K562 (cell line): ENCODE measurements at regions not wholly inside any gene's neighbourhood (a gene's known extent, or its start where the extent isn't known, plus 50 kb on each side); places are given as distances from the start of the nearest gene placed in this dataset.

Experiments
- ATAC-seq: fragments of 200-7000 bp; cut with Tn5 transposase; 3 replicates; pipeline ENCODE4 v1.9.1; 2020; ENCODE audit warnings: moderate library complexity
- BruUV-seq: library from RNA; stranded (reverse); fragments of 400-500 nt; replicated peaks from 2 replicates; lab custom pipeline; 2021; lab: Mats Ljungman, UMichigan
- CTCF ChIA-PET: fragments of 300-600 bp; formaldehyde crosslinking; extraction: SDS; loops from one replicate; lab custom pipeline; 2021; ENCODE audit warnings: low intra/inter-chr PET ratio; lab: Yijun Ruan, JAX
- POLR2A ChIA-PET: fragments of 300-600, 350-650 bp; sonication (Branson Sonifier 250); formaldehyde crosslinking; extraction: SDS; loops from one replicate; lab custom pipeline; 2021; ENCODE audit warnings: antibody characterized with exemption, inconsistent platforms; lab: Yijun Ruan, JAX
- DNase-seq, 4 experiments: peaks; one replicate each; pipeline versions ENCODE4 v3.0.0 to v3.0.0-alpha.2; 2011 to 2018; ENCODE audit warnings: low spot score in 3 of 4, mixed read lengths in 3 of 4; ENCODE audit errors: extremely low read depth in 1 of 4
- FAIRE-seq: peaks from 2 replicates; lab custom pipeline; 2011; peaks lifted over from hg19 to GRCh38; lab: Jason Lieb, UNC
- H2AFZ ChIP-seq: 2 replicates; pipeline ENCODE4 v1.6.0; 2011; ENCODE audit warnings: low read depth, low read length, control low read depth, inconsistent platforms
- H3K27ac ChIP-seq: fragments of 200-600 bp; 3 replicates; pipeline ENCODE4 v1.8.0; 2011; ENCODE audit warnings: low read depth, mild to moderate bottlenecking, control low read depth, inconsistent platforms, low read length, moderate library complexity, mixed read lengths; ENCODE audit errors: extremely low read depth
- H3K27me3 ChIP-seq, 2 experiments: fragments of 300-600 bp in 1 of 2; 2 replicates in 1 of 2; 3 replicates in 1 of 2; pipeline versions ENCODE4 v1.6.0 to v1.8.0; 2011; ENCODE audit warnings: inconsistent platforms in 2 of 2, low read length in 2 of 2, mild to moderate bottlenecking in 1 of 2, mixed read lengths in 1 of 2, moderate library complexity in 1 of 2; ENCODE audit not compliant: control insufficient read depth in 2 of 2, insufficient read depth in 2 of 2
- H3K36me3 ChIP-seq: fragments of 300-600 bp; 3 replicates; pipeline ENCODE4 v1.8.0; 2011; ENCODE audit warnings: mild to moderate bottlenecking, low read length, inconsistent platforms; ENCODE audit not compliant: control insufficient read depth, insufficient read depth
- H3K4me1 ChIP-seq, 2 experiments: fragments of 200-600 bp in 1 of 2; replicated peaks in 1 of 2; 2 replicates in 1 of 2; 3 replicates in 1 of 2; pipeline versions ENCODE4 v1.5.1 to v1.8.0; 2011; ENCODE audit warnings: inconsistent platforms in 2 of 2, low read length in 2 of 2, mild to moderate bottlenecking in 1 of 2, mixed read lengths in 1 of 2, moderate library complexity in 1 of 2; ENCODE audit not compliant: control insufficient read depth in 2 of 2, insufficient read depth in 2 of 2
- H3K4me2 ChIP-seq: 2 replicates; pipeline ENCODE4 v1.6.1; 2011; ENCODE audit warnings: low read length, control low read depth, inconsistent platforms, mixed read lengths; ENCODE audit not compliant: insufficient read depth
- H3K4me3 ChIP-seq: fragments of 200-600 bp; sonication (generic), shearing (Covaris generic); 2 replicates; pipeline ENCODE4 v1.5.1; 2016; ENCODE audit warnings: control low read depth, inconsistent platforms
- H3K79me2 ChIP-seq: fragments of 200-600 bp; 3 replicates; pipeline ENCODE4 v1.8.0; 2011; ENCODE audit warnings: low read length, inconsistent platforms; ENCODE audit not compliant: control insufficient read depth, insufficient read depth
- H3K9ac ChIP-seq, 2 experiments: 2 replicates each; pipeline versions ENCODE4 v1.6.0 to v1.6.1; 2011; ENCODE audit warnings: low read depth in 2 of 2, low read length in 2 of 2, control low read depth in 1 of 2, inconsistent platforms in 1 of 2, mild to moderate bottlenecking in 1 of 2, mixed read lengths in 1 of 2; ENCODE audit not compliant: insufficient read depth in 1 of 2
- H3K9me1 ChIP-seq: one replicate; pipeline ENCODE4 v1.6.0; 2011; ENCODE audit warnings: inconsistent platforms, mild to moderate bottlenecking, low read length, moderate library complexity; ENCODE audit not compliant: control insufficient read depth, insufficient read depth
- H3K9me3 ChIP-seq: replicated peaks from 2 replicates; pipeline ENCODE4 v1.5.1; 2011; ENCODE audit warnings: low read depth, low read length, inconsistent platforms; ENCODE audit not compliant: control insufficient read depth, insufficient read depth
- H4K20me1 ChIP-seq: replicated peaks from 2 replicates; pipeline ENCODE4 v1.6.1; 2011; ENCODE audit warnings: low read length, inconsistent platforms, mixed read lengths; ENCODE audit not compliant: control insufficient read depth, insufficient read depth
- DACH1 ChIP-seq: fragments of 450-650 bp; IDR thresholded peaks from 2 replicates; pipeline ENCODE4 v1.6.1; 2018; ENCODE audit not compliant: partially characterized antibody
- ELF1 ChIP-seq: fragments of 200-800 bp; sonication (Bioruptor generic); IDR thresholded peaks from 2 replicates; pipeline ENCODE4 v1.6.1; 2016; ENCODE audit warnings: missing genetic modification characterization, missing compliant biosample characterization
- HLTF ChIP-seq: fragments of 450-650 bp; IDR thresholded peaks from 2 replicates; pipeline ENCODE4 v1.6.1; 2016
- HOMEZ ChIP-seq: fragments of 250-450 bp; sonication (Bioruptor Pico); IDR thresholded peaks from 2 replicates; pipeline ENCODE4 v1.4.0; 2020; ENCODE audit warnings: mild to moderate bottlenecking, moderate library complexity
- KAT8 ChIP-seq: fragments of 450-650 bp; IDR thresholded peaks from 2 replicates; pipeline ENCODE4 v1.6.1; 2016; ENCODE audit warnings: low read depth, mild to moderate bottlenecking
- NCOA2 ChIP-seq, 2 experiments: fragments of 450-650 bp; IDR thresholded peaks; 2 replicates each; pipeline ENCODE4 v1.6.1; 2018; ENCODE audit warnings: mild to moderate bottlenecking in 2 of 2, moderate library complexity in 1 of 2; ENCODE audit not compliant: partially characterized antibody in 2 of 2
- NFATC3 ChIP-seq: fragments of 450-650 bp; IDR thresholded peaks from 2 replicates; pipeline ENCODE4 v1.6.1; 2017; ENCODE audit warnings: mild to moderate bottlenecking
- PCBP2 ChIP-seq: fragments of 200-400 bp; formaldehyde crosslinking; IDR thresholded peaks from 2 replicates; pipeline ENCODE4 v1.6.1; 2018; ENCODE audit warnings: low read length, low read depth, mild to moderate bottlenecking, moderate library complexity; ENCODE audit not compliant: poor library complexity, severe bottlenecking
- POLR2AphosphoS2 ChIP-seq: IDR thresholded peaks from 2 replicates; pipeline ENCODE4 v1.6.1; 2012; ENCODE audit warnings: low read length, improper control_type of control experiment
- POLR2G ChIP-seq: fragments of 200-400 bp; formaldehyde crosslinking; IDR thresholded peaks from 2 replicates; pipeline ENCODE4 v1.6.1; 2017; ENCODE audit warnings: low read depth, mild to moderate bottlenecking, antibody characterized with exemption, low read length, moderate library complexity
- PPARD ChIP-seq: fragments of 250-450 bp; sonication (Bioruptor Pico); IDR thresholded peaks from 2 replicates; pipeline ENCODE4 v1.8.0; 2022; ENCODE audit warnings: inconsistent platforms, mild to moderate bottlenecking, moderate library complexity
- PYGO2 ChIP-seq: fragments of 450-650 bp; IDR thresholded peaks from 2 replicates; pipeline ENCODE4 v1.6.1; 2016; ENCODE audit warnings: mild to moderate bottlenecking, missing genetic modification characterization, moderate library complexity, missing compliant biosample characterization
- SAFB ChIP-seq: fragments of 200-400 bp; formaldehyde crosslinking; IDR thresholded peaks from 2 replicates; pipeline ENCODE4 v1.6.1; 2017; ENCODE audit warnings: low read depth, low read length, borderline replicate concordance
- STAT5A ChIP-seq: IDR thresholded peaks from 2 replicates; pipeline ENCODE4 v1.6.1; 2012; ENCODE audit warnings: low read length, inconsistent platforms, borderline replicate concordance
- SUPT5H ChIP-seq: fragments of 450-650 bp; IDR thresholded peaks from 2 replicates; pipeline ENCODE4 v1.6.1; 2016
- THRB ChIP-seq: fragments of 450-650 bp; formaldehyde crosslinking; conservative IDR thresholded peaks from 2 replicates; pipeline ENCODE4 v1.4.0; 2022; ENCODE audit warnings: mild to moderate bottlenecking, missing genetic modification characterization
- ZBTB49 ChIP-seq: sonication (generic); formaldehyde crosslinking; IDR thresholded peaks from 2 replicates; pipeline ENCODE4 v1.8.0; 2022; ENCODE audit warnings: missing genetic modification reagents, mild to moderate bottlenecking, borderline replicate concordance
- ZNF695 ChIP-seq: fragments of 450-650 bp; formaldehyde crosslinking; IDR thresholded peaks from 2 replicates; pipeline ENCODE4 v1.4.0; 2020; ENCODE audit warnings: mild to moderate bottlenecking, moderate library complexity
- WGBS: fragments of 100-300 bp; shearing (Covaris generic); methylation state at CpG from one replicate; pipeline ENCODE4 v1.1.6; 2016; ENCODE audit warnings: low coverage, mixed read lengths; ENCODE audit not compliant: insufficient coverage; ENCODE audit errors: missing lambda C conversion rate; 5-methylcytosine and 5-hydroxymethylcytosine counted together
- in situ Hi-C: fragments of 300-500 bp; cut with MboI; formaldehyde crosslinking; loops from 4 replicates; pipeline ENCODE4 v1.15.0; 2018; ENCODE audit warnings: inconsistent platforms, mixed read lengths
- intact Hi-C: fragments of 100-400 bp; cut with micrococcal nuclease; formaldehyde crosslinking; loops from 2 replicates; pipeline ENCODE4 v1.14.2; 2022
- TF ChIP-seq, protein P1 (sequence below): fragments of 450-650 bp; formaldehyde crosslinking; IDR thresholded peaks from 2 replicates; pipeline ENCODE4 v1.4.0; 2020; ENCODE audit warnings: mild to moderate bottlenecking, moderate library complexity

- no peak overlapping the region for H3K9ac ChIP-seq
- in situ Hi-C loops, result no loop called here
- no peak overlapping the region for H3K27ac ChIP-seq
- no TSS peak for BruUV-seq
- ATAC-seq (no peak), DNase-seq (no peak), FAIRE-seq (no peak)
- intact Hi-C loops, result no loop called here
- H3K36me3 ChIP-seq, result no peaks in the 10 kb centered on the region
- no peak overlapping the region for H3K4me3 ChIP-seq
- no peak overlapping the region for H2AFZ ChIP-seq
- TF ChIP-seq, protein P1, sequence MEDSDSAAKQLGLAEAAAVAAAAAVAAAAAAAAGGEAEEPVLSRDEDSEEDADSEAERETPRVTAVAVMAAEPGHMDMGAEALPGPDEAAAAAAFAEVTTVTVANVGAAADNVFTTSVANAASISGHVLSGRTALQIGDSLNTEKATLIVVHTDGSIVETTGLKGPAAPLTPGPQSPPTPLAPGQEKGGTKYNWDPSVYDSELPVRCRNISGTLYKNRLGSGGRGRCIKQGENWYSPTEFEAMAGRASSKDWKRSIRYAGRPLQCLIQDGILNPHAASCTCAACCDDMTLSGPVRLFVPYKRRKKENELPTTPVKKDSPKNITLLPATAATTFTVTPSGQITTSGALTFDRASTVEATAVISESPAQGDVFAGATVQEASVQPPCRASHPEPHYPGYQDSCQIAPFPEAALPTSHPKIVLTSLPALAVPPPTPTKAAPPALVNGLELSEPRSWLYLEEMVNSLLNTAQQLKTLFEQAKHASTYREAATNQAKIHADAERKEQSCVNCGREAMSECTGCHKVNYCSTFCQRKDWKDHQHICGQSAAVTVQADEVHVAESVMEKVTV, result no peak
- TF ChIP-seq PYGO2 (tag), result no peak
- TF ChIP-seq ZNF695, result no peak
- TF ChIP-seq DACH1, result no peak
- no peak for TF ChIP-seq PPARD (CRISPR knock-in tag)
- no peak for TF ChIP-seq NCOA2 (IDR thresholded peaks at IDR 0.05; ENCODE audit: partially characterized antibody in 2 of 2)
- TF ChIP-seq SUPT5H, result no peak
- no peak for TF ChIP-seq HLTF
- TF ChIP-seq THRB, result no peak
- TF ChIP-seq STAT5A, result no peak
- no peak for TF ChIP-seq HOMEZ (CRISPR knock-in tag)
- no peak for TF ChIP-seq PCBP2
- no peak for TF ChIP-seq ZBTB49
- no peak for TF ChIP-seq NFATC3
- TF ChIP-seq KAT8, result no peak
- no peak for TF ChIP-seq POLR2G
- no peak for TF ChIP-seq POLR2AphosphoS2
- TF ChIP-seq ELF1, result no peak
- TF ChIP-seq SAFB, result no peak
- no peaks in the 10 kb centered on the region for H3K9me3 ChIP-seq
- no peaks in the 10 kb centered on the region for H4K20me1 ChIP-seq
- H3K4me2 ChIP-seq, result no peak overlapping the region
- no peaks in the 10 kb centered on the region for H3K79me2 ChIP-seq
- ChIA-PET POLR2A (no interaction called here), CTCF (no interaction called here)
- 0% methylated on average over 1 of the region's 1 CpG for whole genome bisulfite sequencing
- no peaks in the 10 kb centered on the region for H3K4me1 ChIP-seq
- H3K27me3 ChIP-seq, result no peaks in the 10 kb centered on the region
- H3K9me1 ChIP-seq, result no peaks in the 10 kb centered on the region
Observed at GRCh38 chr16:62205459-62205858, 169.2 kb upstream of the CDH8 start.
